KOPT-K1 (cell line): ENCODE measurements at regions not wholly inside any gene's neighbourhood (a gene's known extent, or its start where the extent isn't known, plus 50 kb on each side); places are given as distances from the start of the nearest gene placed in this dataset.
A peak's percentile ranks its signal among the peaks of the same experiment; 100 is the strongest.
"Not testable (repeated sequence)": the region's sequence is repeated elsewhere in the genome, so short reads cannot be mapped to it uniquely, and the experiment has no call there.

Experiments used
- H3K27ac ChIP-seq: fragments of 200-600 bp; sonication (generic); 2 replicates; pipeline ENCODE4 v1.5.1; 2016; ENCODE audit warnings: antibody characterized with exemption, mild to moderate bottlenecking, low read depth, low read length; ENCODE audit not compliant: poor library complexity, severe bottlenecking
- H3K36me3 ChIP-seq: fragments of 200-600 bp; sonication (generic); 2 replicates; pipeline ENCODE4 v1.5.1; 2017; ENCODE audit warnings: antibody characterized with exemption, mild to moderate bottlenecking, low read length, moderate library complexity; ENCODE audit not compliant: insufficient read depth
- H3K9me3 ChIP-seq: fragments of 200-600 bp; sonication (generic); 2 replicates; pipeline ENCODE4 v1.5.1; 2017; ENCODE audit warnings: antibody characterized with exemption, low read length, mild to moderate bottlenecking; ENCODE audit not compliant: insufficient read depth, poor library complexity, severe bottlenecking

DNA sequence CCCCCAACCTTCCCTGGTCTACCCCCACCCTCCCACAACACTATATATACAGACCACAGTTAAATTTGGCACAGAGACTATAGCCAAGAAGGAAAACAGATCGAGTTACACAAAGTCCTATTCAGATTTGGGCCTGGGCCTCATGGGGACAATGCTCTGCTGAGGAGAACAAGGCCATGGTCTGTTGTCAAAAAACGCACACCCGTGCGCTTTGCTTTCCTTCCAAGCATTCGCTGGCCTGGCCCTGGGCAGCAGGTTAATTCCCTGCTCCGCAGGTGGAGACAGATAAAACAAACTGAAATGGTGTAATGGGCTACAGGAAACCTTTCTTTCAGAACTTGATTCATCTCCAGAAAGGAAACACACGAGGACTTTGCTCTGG is 256.2 kb downstream of the BCL2L11 start:
- not testable (repeated sequence) for H3K36me3 ChIP-seq, H3K9me3 ChIP-seq
- peak overlapping the region; percentile 28 for H3K27ac ChIP-seq

DNA sequence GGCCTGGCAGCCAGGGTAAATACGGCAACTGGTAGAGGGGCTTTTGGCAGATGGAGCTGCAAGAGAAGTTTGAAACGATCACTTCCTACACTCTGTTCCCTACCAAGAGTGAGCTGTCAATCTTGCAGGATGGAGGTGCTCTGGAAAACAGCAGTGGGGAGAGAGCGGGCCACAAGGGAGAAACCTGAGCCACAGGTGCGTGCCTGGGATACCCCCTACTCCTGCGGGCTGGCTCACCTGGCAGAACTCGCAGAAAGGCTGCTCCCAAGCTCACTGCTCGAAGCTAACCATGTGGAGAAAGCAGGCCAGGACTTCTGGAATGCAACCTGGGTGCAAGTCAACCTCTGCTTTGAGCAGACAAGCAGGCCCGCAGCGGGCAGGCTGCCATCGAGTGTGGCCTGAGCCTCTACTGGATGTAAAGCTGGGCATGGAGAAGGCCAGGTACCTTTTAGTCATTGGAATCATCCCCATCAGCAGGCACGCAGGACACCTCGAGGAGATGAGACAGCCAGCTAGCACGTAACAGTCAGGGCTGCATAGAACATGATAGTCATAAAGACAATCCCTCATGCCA is 256.8 kb downstream of the BCL2L11 start:
- not testable (repeated sequence) for H3K9me3 ChIP-seq, H3K27ac ChIP-seq, H3K36me3 ChIP-seq

DNA sequence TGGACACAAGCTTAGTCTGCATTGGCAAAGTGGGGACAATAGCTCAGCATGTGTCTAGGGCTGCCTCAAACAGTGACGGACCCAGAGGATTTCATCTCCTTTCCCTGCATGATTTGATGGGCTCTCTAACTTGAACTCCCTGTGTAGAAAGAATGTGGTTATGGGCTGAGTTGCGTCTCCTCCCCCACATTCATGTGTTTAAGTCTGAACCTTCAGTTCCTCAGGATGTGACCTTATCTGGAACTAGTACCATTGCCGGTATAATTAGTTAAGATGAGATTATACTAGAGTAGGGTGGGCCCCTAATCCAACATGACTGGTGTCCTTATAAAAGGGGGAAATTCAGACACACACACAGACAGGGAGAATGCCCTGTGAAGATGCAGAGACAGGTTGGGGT is 257.6 kb downstream of the BCL2L11 start:
- not testable (repeated sequence) for H3K9me3 ChIP-seq, H3K36me3 ChIP-seq
- peak overlapping the region; percentile 45 for H3K27ac ChIP-seq

DNA sequence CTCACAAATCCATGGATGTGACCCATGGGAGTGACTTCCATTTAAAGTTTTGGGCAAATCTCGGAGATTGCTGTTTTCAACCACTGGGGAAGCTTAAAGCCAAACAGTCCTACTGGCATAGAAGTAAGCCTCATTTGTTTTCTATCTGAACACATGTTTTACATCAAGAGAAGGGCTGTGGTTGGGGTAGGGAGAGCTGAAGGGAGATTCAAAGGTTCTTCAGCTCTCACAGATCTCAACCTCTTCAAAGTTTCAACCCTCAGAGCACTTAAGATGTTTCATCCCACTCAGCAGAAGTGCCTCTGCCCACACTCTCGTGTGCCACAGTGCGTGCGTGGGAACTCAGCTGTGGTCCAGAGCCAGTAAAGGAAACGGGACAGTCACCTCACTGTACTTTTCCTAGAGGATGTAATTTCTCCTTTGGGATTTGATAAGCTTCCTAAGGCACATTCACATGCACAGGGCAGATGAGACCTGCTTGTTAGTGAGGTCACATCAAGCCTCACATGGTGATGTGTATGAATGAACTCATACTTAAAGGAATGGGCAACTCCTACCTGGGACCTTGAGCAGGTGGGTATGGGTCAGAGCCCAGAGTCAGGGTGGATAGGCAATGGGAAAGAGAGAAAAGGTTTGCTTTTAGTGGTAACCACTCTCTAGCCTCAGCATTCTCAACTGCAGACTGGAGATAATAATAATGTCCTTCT is 260.2 kb downstream of the BCL2L11 start:
- H3K27ac ChIP-seq = peak overlapping the region; percentile 36
- not testable (repeated sequence) for H3K36me3 ChIP-seq, H3K9me3 ChIP-seq

DNA sequence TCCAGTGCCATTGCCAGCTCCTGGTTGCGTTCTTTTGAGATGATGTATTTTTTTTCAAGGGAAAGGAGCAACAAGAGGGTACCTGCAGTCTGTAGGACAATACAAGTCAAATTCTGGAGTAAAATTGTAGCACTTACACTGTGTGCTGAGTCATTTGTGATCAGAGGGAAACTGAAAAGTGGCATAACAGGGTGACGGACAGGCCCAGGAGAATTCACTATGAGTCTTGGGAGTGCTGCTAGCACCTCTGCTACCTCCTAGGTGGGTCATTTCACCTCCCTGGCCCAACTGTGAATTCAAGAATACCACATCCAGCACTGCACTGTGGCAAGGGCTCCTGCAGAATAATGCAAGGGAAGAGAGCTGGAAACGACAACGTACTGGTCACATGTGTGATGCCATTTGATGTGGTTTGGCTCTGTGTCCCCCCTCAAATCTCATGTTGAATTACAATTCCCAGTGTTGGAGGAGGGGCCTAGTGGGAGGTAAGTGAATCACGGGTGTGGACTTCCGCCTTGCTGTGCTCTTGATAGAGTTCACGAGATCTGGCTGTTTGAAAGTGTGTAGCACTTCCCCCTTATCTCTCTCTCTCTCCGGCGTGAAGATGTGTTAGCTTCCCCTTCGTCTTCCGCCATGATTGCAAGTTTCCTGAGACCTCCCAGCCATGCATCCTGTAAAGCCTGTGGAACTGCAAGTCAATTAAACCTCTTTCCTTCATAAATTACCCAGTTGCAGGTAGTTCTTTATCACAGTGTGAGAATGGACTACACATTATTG is 261.0 kb downstream of the BCL2L11 start:
- H3K27ac ChIP-seq, H3K9me3 ChIP-seq, H3K36me3 ChIP-seq: not testable (repeated sequence)

DNA sequence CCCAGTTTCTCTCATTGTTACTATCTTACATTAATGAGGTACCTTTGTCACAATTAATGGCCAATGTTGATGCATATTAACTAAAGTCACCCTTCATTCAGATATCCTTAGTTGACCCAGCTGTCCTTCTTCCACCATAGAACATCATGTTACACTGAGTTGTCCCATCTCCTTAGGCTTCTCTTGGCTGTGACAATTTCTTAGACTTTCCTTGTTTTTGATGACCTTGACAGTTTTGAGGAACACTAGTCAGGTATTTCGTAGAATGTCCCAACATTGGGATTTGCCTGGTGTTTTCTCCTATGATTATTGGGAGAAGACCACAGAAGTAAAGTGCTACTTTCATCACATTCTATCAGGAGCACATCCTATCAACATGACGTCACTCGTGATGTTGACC is 261.8 kb downstream of the BCL2L11 start:
- H3K36me3 ChIP-seq, H3K27ac ChIP-seq, H3K9me3 ChIP-seq: not testable (repeated sequence)

DNA sequence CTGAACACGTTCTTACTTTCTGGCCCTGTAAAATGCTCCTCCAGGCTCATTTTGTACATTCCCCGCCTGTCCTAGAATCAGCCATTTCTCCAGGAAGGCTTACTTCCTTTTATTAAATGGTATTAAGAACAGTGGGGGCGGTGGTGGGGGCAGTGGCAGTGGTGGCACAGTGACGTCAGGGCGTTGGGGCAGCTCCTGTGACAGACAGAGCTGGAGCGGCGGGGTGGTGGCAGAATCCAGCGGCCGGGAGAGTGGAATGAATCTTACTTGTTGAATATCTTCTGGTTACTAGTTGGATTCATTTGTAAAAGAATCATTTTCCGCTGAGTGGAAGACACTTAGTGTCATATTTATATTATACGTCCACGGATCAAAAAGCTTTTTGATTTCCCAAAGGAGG is 262.6 kb downstream of the BCL2L11 start:
- H3K27ac ChIP-seq, H3K9me3 ChIP-seq, H3K36me3 ChIP-seq: not testable (repeated sequence)

DNA sequence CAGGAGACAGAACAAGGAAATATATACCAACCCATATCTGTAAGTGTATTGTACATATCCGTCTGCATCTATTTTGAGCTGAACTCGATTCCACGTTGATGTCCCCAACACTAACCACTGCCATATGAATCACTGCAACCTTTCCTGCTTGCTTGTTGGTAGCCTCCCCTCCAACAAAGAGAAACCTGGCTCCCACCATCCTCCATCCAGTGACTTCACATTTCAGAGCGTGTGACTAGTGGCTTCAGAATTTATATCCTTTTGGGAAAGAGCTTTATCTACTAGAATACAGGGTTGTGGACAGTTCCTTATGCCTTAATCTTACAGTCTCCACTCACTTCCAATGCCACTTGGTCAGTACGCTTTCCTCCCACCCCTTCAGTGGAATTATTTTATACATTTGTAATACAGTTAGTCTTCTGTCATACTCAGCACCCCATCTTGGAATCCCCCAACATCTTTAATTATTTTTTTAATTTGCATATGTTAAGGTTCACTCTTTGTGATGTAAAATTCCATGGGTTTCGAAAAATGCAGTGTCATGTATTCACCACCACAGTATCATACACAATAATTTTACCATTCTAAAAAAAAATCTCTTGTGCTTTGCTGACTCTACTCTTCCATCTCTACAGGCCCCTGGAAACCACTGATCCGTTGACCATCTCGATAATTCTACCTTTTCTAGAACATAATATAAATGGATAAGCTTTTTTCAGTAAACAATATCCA is 264.7 kb downstream of the BCL2L11 start:
- H3K36me3 ChIP-seq, H3K27ac ChIP-seq, H3K9me3 ChIP-seq: not testable (repeated sequence)

DNA sequence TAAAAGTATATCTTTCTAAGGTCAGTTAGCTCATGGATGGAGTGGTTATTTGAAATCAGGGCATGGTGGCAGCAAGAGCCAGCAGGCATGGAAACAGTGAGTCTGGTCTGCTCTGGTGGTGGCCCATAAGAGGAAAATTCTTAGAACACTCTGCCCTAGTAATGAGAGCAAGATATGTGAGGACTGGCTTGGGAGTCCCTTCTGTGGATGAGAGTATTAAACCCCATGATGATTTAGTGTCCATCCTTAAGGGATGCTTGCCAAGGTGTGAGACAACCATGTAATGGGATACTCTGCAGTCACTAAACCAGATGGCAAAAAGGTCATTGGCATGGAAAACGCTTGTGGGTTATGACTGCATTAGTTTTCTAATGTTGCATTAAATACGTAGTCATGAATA is 269.9 kb downstream of the BCL2L11 start:
- not testable (repeated sequence) for H3K9me3 ChIP-seq, H3K27ac ChIP-seq, H3K36me3 ChIP-seq

DNA sequence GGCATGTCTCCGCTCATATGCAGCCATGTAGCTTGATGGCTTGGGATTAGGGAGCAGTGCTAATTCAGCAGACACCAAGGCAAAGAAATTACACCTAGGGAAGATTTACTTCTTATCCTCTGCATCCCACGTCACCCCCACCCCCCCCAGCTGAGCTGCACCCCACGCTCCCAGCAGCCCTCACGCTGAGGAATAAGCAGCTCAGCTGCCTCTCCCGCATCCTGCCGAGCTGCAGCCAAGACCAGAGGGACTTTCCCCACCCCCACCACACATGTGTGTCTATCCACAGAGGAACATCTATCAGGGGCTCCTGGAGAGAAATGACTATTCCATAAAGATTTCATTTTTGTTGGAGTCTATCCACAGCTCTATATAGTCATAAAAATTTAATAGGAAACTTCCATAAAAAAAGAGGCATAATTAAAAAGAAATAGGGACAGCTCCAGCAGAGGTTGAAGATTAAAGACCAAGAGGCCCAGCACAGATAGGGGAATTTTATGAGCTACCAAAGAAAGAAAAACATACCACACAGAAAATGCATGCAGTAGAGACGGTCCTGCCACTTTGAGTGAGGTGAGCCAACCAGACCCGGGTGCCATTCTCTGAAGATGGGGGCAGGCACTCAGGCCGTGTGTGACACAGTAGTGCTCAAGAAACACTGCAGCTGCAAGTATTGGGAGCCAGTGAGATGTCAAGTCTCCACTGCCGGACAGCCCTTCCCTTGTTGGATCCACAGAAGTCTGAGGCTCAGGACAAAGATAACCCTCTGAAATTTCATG is 274.8 kb downstream of the BCL2L11 start:
- H3K9me3 ChIP-seq, H3K36me3 ChIP-seq, H3K27ac ChIP-seq: not testable (repeated sequence)

DNA sequence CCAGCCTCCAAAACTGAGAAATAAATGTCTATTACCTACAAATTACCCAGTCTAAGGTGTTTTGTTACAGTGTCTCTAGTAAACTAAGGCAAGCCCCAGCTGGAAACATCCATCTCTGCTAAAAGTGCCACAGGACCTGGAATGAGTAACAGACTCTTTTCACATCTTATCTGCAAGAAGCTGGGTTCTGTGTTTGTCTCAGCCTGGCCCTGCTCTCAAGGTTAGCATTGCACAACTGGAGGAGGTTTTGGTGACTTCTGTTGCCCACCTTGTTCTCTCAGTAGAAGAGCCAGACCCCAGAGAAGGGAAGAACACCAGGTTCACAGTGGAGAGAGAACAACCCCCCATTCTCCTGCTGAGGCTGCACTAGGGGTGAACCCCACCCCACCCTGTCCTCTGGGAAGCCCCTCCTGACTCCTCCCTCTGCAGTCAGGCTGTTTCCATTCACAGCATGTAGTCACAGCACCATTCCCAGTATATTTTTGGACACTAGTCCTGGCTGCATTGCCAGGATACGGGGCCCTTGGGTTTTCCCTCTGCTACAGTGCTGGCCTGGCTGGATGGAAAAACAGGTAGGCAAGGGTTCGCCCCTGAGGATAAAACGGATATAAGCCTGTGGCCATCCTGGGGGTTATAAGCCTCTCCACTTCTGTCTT is 280.0 kb downstream of the BCL2L11 start:
- not testable (repeated sequence) for H3K27ac ChIP-seq, H3K36me3 ChIP-seq, H3K9me3 ChIP-seq

DNA sequence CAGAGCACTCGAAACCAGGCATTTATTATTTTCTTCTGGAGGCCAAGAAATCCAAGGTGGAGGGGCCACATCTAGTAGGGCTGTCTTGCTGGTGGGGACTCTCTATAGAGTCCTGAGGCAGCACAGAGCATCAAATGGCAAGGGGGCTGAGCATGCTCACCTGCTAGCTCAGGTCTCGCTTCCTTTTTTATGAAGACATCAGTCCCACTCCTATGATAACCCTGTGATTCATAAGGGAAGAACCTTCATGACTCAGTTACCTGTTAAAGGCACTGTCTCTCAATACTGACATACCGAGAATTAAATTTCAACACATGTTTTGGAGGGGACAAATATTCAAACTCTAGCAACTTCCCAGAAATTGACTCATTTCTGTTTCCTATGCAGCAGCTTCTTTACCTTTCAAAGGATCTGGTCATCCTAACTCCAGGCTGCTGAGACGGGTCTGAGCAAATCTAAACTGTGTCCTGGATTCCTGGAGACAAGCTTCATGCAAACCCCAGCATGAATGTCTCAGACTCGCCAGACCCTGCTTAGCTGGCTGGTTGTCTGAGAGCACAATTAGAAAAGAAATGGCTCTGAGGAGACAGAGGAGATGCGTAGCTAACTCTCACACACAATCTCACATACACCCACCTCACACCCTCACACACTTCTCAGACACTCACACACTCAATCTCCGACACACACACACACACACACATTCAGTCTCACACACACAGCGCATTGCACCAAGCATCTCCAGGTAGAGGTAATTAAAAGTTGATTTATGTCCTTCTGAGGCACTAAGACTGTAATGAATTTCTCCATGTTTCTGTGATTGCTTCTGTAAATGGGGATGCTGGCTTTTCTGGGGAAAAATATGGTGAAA is 280.8 kb downstream of the BCL2L11 start:
- not testable (repeated sequence) for H3K27ac ChIP-seq, H3K9me3 ChIP-seq, H3K36me3 ChIP-seq

DNA sequence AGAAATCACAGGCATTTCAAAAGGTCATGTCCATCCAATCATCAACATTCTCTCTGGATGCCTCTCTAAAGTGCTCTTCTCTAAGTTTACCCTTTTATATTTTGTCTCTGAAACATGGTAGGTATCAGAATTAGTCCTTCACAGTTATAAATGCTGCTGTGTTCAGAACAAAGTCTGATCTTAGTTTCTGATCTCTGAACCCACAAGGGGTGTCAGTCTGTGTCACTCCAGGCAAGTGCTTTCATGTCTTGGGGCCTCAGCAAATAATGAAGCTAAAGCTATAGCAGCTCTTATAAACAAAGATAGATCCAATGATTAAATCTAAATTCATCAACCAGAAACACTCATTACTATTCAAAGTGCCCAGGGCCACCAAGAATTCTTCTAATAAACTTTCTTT is 281.7 kb downstream of the BCL2L11 start:
- not testable (repeated sequence) for H3K9me3 ChIP-seq, H3K27ac ChIP-seq, H3K36me3 ChIP-seq

DNA sequence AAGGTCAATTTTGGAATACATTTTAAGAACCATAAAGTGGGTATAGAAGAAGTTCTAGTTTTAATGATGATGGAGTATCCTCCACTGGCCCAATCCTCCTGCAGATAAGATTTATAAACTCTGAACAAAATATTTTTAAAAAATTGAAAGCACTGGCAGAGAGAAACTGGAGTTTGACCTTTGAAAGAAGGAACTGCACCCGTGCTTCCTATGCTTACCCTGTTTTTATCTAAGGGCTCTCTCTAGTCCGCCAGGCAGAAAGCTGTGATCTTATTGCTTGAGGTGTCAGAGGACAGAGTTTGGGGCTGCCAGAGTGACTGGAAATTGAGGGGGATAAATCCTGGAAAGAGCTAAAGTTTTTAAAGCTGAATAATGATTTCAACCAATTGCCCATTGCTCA is 282.6 kb downstream of the BCL2L11 start:
- H3K36me3 ChIP-seq, H3K9me3 ChIP-seq, H3K27ac ChIP-seq: not testable (repeated sequence)
